ENCODE measurements at regions not wholly inside any gene's neighbourhood (a gene's known extent, or its start where the extent isn't known, plus 50 kb on each side); places are given as distances from the start of the nearest gene placed in this dataset.

GRCh38 chr7:97373736-97374135 is 256.2 kb downstream of the SDHAF3 start:
- TF ChIP-seq, protein P1, sequence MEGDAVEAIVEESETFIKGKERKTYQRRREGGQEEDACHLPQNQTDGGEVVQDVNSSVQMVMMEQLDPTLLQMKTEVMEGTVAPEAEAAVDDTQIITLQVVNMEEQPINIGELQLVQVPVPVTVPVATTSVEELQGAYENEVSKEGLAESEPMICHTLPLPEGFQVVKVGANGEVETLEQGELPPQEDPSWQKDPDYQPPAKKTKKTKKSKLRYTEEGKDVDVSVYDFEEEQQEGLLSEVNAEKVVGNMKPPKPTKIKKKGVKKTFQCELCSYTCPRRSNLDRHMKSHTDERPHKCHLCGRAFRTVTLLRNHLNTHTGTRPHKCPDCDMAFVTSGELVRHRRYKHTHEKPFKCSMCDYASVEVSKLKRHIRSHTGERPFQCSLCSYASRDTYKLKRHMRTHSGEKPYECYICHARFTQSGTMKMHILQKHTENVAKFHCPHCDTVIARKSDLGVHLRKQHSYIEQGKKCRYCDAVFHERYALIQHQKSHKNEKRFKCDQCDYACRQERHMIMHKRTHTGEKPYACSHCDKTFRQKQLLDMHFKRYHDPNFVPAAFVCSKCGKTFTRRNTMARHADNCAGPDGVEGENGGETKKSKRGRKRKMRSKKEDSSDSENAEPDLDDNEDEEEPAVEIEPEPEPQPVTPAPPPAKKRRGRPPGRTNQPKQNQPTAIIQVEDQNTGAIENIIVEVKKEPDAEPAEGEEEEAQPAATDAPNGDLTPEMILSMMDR (IDR thresholded peaks at IDR 0.05), result no peak
- TF ChIP-seq POLR2A (IDR thresholded peaks at IDR 0.05), result no peak

Data from Peyer's patch (tissue), 4 donors.